ENCODE measurements at regions not wholly inside any gene's neighbourhood (a gene's known extent, or its start where the extent isn't known, plus 50 kb on each side); places are given as distances from the start of the nearest gene placed in this dataset.

DNA sequence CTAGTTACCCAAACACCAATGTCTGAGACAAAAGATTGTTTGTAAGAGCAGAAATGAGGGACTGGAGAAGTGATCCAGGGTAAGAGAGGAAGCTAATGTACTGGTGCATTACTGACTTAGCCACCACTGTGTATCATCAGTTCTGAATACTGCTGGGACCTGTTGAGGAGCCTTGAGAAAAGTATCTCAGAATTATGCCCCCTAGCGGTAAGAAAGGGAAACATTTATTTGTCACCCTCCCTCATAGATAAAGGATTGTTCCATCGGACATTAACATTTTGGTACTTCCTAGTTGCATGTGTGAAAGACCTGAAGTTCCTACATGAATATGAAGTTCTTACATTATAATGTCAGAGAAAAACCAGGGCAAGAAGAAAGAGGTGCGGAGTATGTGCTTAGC, 612.5 kb downstream of the FSCB start:
- Mint-ChIP-seq H3K27ac (no peak overlapping the region), H3K9me3 (ENCODE audit: low read depth) (peaks cover 9% of the 10 kb centered on the region), H3K4me3 (ENCODE audit: low read depth) (no peak overlapping the region), H3K4me1 (ENCODE audit: low read depth) (peaks cover 5% of the 10 kb centered on the region), H3K27me3 (no peaks in the 10 kb centered on the region), H3K36me3 (ENCODE audit: insufficient read depth) (no peaks in the 10 kb centered on the region)
- TF ChIP-seq, protein P1, sequence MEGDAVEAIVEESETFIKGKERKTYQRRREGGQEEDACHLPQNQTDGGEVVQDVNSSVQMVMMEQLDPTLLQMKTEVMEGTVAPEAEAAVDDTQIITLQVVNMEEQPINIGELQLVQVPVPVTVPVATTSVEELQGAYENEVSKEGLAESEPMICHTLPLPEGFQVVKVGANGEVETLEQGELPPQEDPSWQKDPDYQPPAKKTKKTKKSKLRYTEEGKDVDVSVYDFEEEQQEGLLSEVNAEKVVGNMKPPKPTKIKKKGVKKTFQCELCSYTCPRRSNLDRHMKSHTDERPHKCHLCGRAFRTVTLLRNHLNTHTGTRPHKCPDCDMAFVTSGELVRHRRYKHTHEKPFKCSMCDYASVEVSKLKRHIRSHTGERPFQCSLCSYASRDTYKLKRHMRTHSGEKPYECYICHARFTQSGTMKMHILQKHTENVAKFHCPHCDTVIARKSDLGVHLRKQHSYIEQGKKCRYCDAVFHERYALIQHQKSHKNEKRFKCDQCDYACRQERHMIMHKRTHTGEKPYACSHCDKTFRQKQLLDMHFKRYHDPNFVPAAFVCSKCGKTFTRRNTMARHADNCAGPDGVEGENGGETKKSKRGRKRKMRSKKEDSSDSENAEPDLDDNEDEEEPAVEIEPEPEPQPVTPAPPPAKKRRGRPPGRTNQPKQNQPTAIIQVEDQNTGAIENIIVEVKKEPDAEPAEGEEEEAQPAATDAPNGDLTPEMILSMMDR (IDR thresholded peaks at IDR 0.05; ENCODE audit: unreplicated experiment), result peak; percentile 50
- DNase-seq (ENCODE audit: low spot score, unreplicated experiment), result no peak

DNA sequence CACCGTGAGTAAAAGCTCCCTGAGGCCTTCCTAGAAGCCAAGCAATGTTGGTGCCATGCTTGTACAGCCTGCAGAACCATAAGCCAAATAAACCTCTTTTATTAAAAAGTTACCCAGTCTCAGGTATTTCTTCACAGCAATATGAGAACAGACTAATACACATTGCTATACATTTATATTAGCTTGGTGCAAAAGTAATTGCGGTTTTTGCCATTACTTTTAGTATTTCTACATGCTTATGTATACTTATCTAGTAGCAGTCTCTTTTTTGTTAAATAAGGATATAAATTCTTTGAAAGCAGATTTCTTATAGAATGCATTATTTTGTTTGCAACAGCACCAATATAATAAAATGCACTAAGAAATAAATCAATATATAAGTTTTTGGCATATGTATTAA, 619.6 kb downstream of the FSCB start:
- Mint-ChIP-seq H3K27ac (no peak overlapping the region), H3K4me1 (ENCODE audit: low read depth) (peaks cover 4% of the 10 kb centered on the region), H3K36me3 (ENCODE audit: insufficient read depth) (no peaks in the 10 kb centered on the region), H3K9me3 (ENCODE audit: low read depth) (no peaks in the 10 kb centered on the region), H3K27me3 (no peaks in the 10 kb centered on the region), H3K4me3 (ENCODE audit: low read depth) (no peak overlapping the region)
- TF ChIP-seq, protein P1 (IDR thresholded peaks at IDR 0.05; ENCODE audit: unreplicated experiment), result no peak
- no peak for DNase-seq (ENCODE audit: low spot score, unreplicated experiment)

DNA sequence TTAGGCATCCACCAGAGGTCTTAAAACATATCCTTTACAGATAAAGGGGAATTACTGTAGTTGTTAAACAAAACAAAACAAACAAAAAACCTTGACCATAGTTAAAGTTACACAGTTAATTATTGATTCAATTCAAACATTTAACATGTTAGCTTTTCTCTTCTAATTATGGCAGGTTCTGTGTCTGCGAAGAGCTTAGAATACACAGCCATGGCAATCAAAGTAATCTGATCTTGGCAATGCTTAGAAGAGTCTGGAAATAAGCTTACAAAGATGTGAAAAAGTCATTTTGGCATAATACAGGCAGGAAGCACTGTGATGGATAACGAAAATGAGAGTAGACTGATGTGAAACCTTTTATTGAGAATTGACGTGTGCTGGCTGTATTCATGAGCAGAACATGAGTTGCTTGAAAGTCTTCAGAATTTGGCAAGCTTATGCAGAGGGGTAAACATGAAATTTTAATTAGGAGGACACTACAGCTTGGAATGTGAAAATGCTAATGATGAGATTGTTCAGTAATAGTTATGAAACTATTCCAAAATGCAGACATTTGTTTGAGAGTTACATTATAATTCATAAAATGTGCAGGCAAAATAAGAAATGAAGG, 629.6 kb downstream of the FSCB start:
- Mint-ChIP-seq H3K4me1 (ENCODE audit: low read depth) (peaks cover 11% of the 10 kb centered on the region), H3K27ac (no peak overlapping the region), H3K36me3 (ENCODE audit: insufficient read depth) (no peaks in the 10 kb centered on the region), H3K4me3 (ENCODE audit: low read depth) (no peak overlapping the region), H3K9me3 (ENCODE audit: low read depth) (no peaks in the 10 kb centered on the region), H3K27me3 (no peaks in the 10 kb centered on the region)
- DNase-seq (ENCODE audit: low spot score, unreplicated experiment), result no peak
- TF ChIP-seq, protein P1 (IDR thresholded peaks at IDR 0.05; ENCODE audit: unreplicated experiment), result no peak

DNA sequence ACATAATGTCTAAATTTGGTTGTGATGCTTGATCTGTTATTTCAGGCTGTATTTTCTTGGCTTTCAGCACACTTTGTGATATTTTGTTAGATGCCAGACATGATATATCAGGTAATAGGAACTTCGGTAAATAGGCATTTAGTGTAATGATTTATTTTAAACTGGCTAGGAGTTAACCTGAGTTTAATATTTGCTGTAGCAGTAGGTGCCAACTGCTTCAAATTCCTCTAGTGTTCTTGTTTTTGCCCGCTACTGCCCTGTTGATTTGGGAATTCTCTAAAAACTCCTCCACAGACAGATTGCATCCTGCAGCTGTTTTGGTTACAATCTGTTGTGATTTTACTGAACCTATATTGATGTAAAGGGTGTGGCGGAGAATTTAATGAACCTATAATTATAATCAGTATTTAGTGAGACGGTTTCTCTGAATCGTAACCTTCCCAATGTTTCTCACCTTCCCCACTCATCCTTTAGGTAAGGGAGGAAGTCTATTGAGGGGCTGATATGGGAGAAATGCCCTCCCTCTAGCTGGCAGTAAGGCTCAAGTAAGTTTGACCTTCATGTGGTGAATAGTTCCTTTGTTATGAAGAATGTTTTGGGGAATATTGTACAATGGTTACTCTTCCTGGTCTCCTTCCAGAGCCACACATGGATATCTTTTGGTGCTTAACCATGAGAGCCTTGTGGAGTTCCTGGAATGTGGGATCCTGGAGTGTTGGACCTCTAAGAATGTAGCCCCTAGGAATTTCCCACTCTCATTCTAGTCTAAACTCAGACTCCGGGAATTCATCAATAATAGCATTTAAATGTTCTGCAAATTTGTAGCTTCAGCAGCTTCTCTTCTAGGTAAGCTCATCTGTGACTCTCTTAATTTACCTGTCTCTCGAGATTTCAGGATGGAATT, 634.1 kb downstream of the FSCB start:
- Mint-ChIP-seq H3K27ac (no peak overlapping the region), H3K4me3 (ENCODE audit: low read depth) (no peak overlapping the region), H3K4me1 (ENCODE audit: low read depth) (peaks cover 7% of the 10 kb centered on the region), H3K36me3 (ENCODE audit: insufficient read depth) (no peaks in the 10 kb centered on the region), H3K9me3 (ENCODE audit: low read depth) (no peaks in the 10 kb centered on the region), H3K27me3 (no peaks in the 10 kb centered on the region)
- DNase-seq (ENCODE audit: low spot score, unreplicated experiment), result no peak
- TF ChIP-seq, protein P1 (IDR thresholded peaks at IDR 0.05; ENCODE audit: unreplicated experiment), result no peak

DNA sequence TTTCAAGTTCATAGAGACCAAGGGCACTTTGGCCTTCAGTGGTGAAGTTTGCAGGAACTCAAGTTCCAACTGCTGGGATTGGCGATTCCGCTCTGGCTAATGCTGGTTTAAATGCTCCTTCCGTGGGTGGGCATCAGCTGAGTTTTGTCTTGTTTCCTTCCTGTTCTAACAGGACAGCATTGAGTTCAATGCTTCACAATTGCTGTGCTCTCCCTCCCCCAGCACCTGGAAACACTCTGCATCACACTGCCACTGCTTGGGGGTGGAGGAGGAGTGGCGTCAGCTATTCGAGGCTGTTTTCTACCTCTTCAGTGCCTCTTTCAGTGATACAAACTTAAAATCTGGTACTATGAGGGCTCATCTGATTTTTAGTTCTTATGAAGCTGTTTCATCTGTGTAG, 634.9 kb downstream of the FSCB start:
- H3K36me3 Mint-ChIP-seq (ENCODE audit: insufficient read depth), result no peaks in the 10 kb centered on the region
- H3K27me3 Mint-ChIP-seq, result no peaks in the 10 kb centered on the region
- no peaks in the 10 kb centered on the region for H3K9me3 Mint-ChIP-seq (ENCODE audit: low read depth)
- no peak overlapping the region for H3K4me3 Mint-ChIP-seq (ENCODE audit: low read depth)
- TF ChIP-seq, protein P1 (IDR thresholded peaks at IDR 0.05; ENCODE audit: unreplicated experiment), result no peak
- peaks cover under 1% of the 10 kb centered on the region for H3K4me1 Mint-ChIP-seq (ENCODE audit: low read depth)
- no peak overlapping the region for H3K27ac Mint-ChIP-seq
- no peak for DNase-seq (ENCODE audit: low spot score, unreplicated experiment)
